ENCODE measurements at regions not wholly inside any gene's neighbourhood (a gene's known extent, or its start where the extent isn't known, plus 50 kb on each side); places are given as distances from the start of the nearest gene placed in this dataset.

- DNase-seq: no peak
Measured at GRCh38 chr11:29029452-29029851, 921.3 kb downstream of the METTL15 start.

GRCh38 chr11:29027436-29027835 lies 919.2 kb downstream of the METTL15 start:
- no peak for DNase-seq

GRCh38 chr11:29026286-29026685 lies 918.1 kb downstream of the METTL15 start:
- DNase-seq: no peak

- DNase-seq: no peak
Measured at GRCh38 chr11:29025001-29025400, 916.8 kb downstream of the METTL15 start.

- no peak for DNase-seq
Measured at GRCh38 chr11:29024386-29024785, 916.2 kb downstream of the METTL15 start.

GRCh38 chr11:29023761-29024160 lies 915.6 kb downstream of the METTL15 start:
- no peak for DNase-seq

- no peak for DNase-seq
Measured at GRCh38 chr11:29022676-29023075, 914.5 kb downstream of the METTL15 start.

GRCh38 chr11:29019960-29020683 lies 911.9 kb downstream of the METTL15 start:
- DNase-seq: no peak

GRCh38 chr11:29018631-29019030 lies 910.4 kb downstream of the METTL15 start:
- DNase-seq: no peak

GRCh38 chr11:29017941-29018340 lies 909.8 kb downstream of the METTL15 start:
- DNase-seq: no peak

GRCh38 chr11:29012507-29012906 lies 904.3 kb downstream of the METTL15 start:
- no peak for DNase-seq

GRCh38 chr11:29009426-29009825 lies 901.2 kb downstream of the METTL15 start:
- no peak for DNase-seq

- no peak for DNase-seq
Measured at GRCh38 chr11:29008481-29008880, 900.3 kb downstream of the METTL15 start.

GRCh38 chr11:29006668-29007067 lies 898.5 kb downstream of the METTL15 start:
- DNase-seq: no peak

GRCh38 chr11:29005401-29005980 lies 897.3 kb downstream of the METTL15 start:
- no peak for DNase-seq

- no peak for DNase-seq
Measured at GRCh38 chr11:29002816-29003215, 894.6 kb downstream of the METTL15 start.

GRCh38 chr11:28999620-29000019 lies 891.4 kb downstream of the METTL15 start:
- no peak for DNase-seq

GRCh38 chr11:28992996-28993395 lies 884.8 kb downstream of the METTL15 start:
- no peak for DNase-seq

- no peak for DNase-seq
Measured at GRCh38 chr11:28984231-28984630, 876.0 kb downstream of the METTL15 start.

- no peak for DNase-seq
Measured at GRCh38 chr11:28983780-28984179, 875.6 kb downstream of the METTL15 start.

- DNase-seq: no peak
Measured at GRCh38 chr11:28981381-28981780, 873.2 kb downstream of the METTL15 start.

- no peak for DNase-seq
Measured at GRCh38 chr11:28976801-28977145, 868.6 kb downstream of the METTL15 start.

- no peak for DNase-seq
Measured at GRCh38 chr11:28976012-28976800, 868.0 kb downstream of the METTL15 start.

GRCh38 chr11:28969832-28970231 lies 861.6 kb downstream of the METTL15 start:
- DNase-seq: no peak
